ENCODE measurements at regions not wholly inside any gene's neighbourhood (a gene's known extent, or its start where the extent isn't known, plus 50 kb on each side); places are given as distances from the start of the nearest gene placed in this dataset.

GRCh38 chr5:179435181-179435580, 89.9 kb upstream of the ADAMTS2 start:
- Histone ChIP-seq H3K4me3 (ENCODE audit: low read depth, low read length, poor library complexity, severe bottlenecking) (no peak overlapping the region), H3K9me2 (ENCODE audit: low read depth, low read length) (no peaks in the 10 kb centered on the region), H2AFZ (ENCODE audit: low read length) (no peak overlapping the region), H3K79me2 (ENCODE audit: insufficient read depth, low read length) (no peaks in the 10 kb centered on the region), H3K36me3 (ENCODE audit: insufficient read depth, low read length) (no peaks in the 10 kb centered on the region), H3K9me3 (ENCODE audit: low read length) (no peaks in the 10 kb centered on the region), H3K27ac (ENCODE audit: low read depth, low read length, poor library complexity, severe bottlenecking) (no peak overlapping the region), H3K27me3 (ENCODE audit: insufficient read depth, low read length) (peaks cover 4% of the 10 kb centered on the region; the same call in 1 of the 2 replicates), H3K4me2 (ENCODE audit: low read length) (no peak overlapping the region), H3K4me1 (ENCODE audit: insufficient read depth, low read length, severe bottlenecking) (no peaks in the 10 kb centered on the region), H4K20me1 (ENCODE audit: insufficient read depth, low read length) (no peaks in the 10 kb centered on the region), H3K9ac (ENCODE audit: low read length) (no peak overlapping the region), H3F3A (ENCODE audit: insufficient read depth, low read length) (no peaks in the 10 kb centered on the region)
- no peak for TF ChIP-seq EZH2 (IDR thresholded peaks at IDR 0.05; ENCODE audit: borderline replicate concordance, low read length)
- no peak for TF ChIP-seq CTCF (IDR thresholded peaks at IDR 0.05; ENCODE audit: low read length)

GRCh38 chr5:179432547-179432946, 87.3 kb upstream of the ADAMTS2 start:
- Histone ChIP-seq H3K9me2 (ENCODE audit: low read depth, low read length) (no peaks in the 10 kb centered on the region), H3K4me2 (ENCODE audit: low read length) (no peak overlapping the region), H3F3A (ENCODE audit: insufficient read depth, low read length) (no peaks in the 10 kb centered on the region), H3K79me2 (ENCODE audit: insufficient read depth, low read length) (no peaks in the 10 kb centered on the region), H3K9me3 (ENCODE audit: low read length) (no peaks in the 10 kb centered on the region), H3K27me3 (ENCODE audit: insufficient read depth, low read length) (peaks cover 4% of the 10 kb centered on the region; the same call in 1 of the 2 replicates), H3K36me3 (ENCODE audit: insufficient read depth, low read length) (no peaks in the 10 kb centered on the region), H3K4me3 (ENCODE audit: low read depth, low read length, poor library complexity, severe bottlenecking) (no peak overlapping the region), H2AFZ (ENCODE audit: low read length) (no peak overlapping the region), H3K4me1 (ENCODE audit: insufficient read depth, low read length, severe bottlenecking) (no peaks in the 10 kb centered on the region), H3K27ac (ENCODE audit: low read depth, low read length, poor library complexity, severe bottlenecking) (no peak overlapping the region), H3K9ac (ENCODE audit: low read length) (no peak overlapping the region), H4K20me1 (ENCODE audit: insufficient read depth, low read length) (no peaks in the 10 kb centered on the region)
- TF ChIP-seq EZH2 (IDR thresholded peaks at IDR 0.05; ENCODE audit: borderline replicate concordance, low read length) (no peak), CTCF (IDR thresholded peaks at IDR 0.05; ENCODE audit: low read length) (no peak)

GRCh38 chr5:179431221-179431824, 86.1 kb upstream of the ADAMTS2 start:
- H3K4me1 ChIP-seq (ENCODE audit: insufficient read depth, low read length, severe bottlenecking) = no peaks in the 10 kb centered on the region
- no peak overlapping the region for H3K4me3 ChIP-seq (ENCODE audit: low read depth, low read length, poor library complexity, severe bottlenecking)
- no peak overlapping the region for H3K4me2 ChIP-seq (ENCODE audit: low read length)
- H3K79me2 ChIP-seq (ENCODE audit: insufficient read depth, low read length) = no peaks in the 10 kb centered on the region
- TF ChIP-seq CTCF (IDR thresholded peaks at IDR 0.05; ENCODE audit: low read length) (no peak), EZH2 (IDR thresholded peaks at IDR 0.05; ENCODE audit: borderline replicate concordance, low read length) (no peak)
- no peaks in the 10 kb centered on the region for H3K36me3 ChIP-seq (ENCODE audit: insufficient read depth, low read length)
- H3K27ac ChIP-seq (ENCODE audit: low read depth, low read length, poor library complexity, severe bottlenecking) = no peak overlapping the region
- H3K9me3 ChIP-seq (ENCODE audit: low read length) = no peaks in the 10 kb centered on the region
- H3K9ac ChIP-seq (ENCODE audit: low read length) = no peak overlapping the region
- no peaks in the 10 kb centered on the region for H4K20me1 ChIP-seq (ENCODE audit: insufficient read depth, low read length)
- no peaks in the 10 kb centered on the region; the same call in 1 of the 2 replicates for H3K27me3 ChIP-seq (ENCODE audit: insufficient read depth, low read length)
- no peak overlapping the region for H2AFZ ChIP-seq (ENCODE audit: low read length)
- no peaks in the 10 kb centered on the region for H3F3A ChIP-seq (ENCODE audit: insufficient read depth, low read length)
- H3K9me2 ChIP-seq (ENCODE audit: low read depth, low read length) = no peaks in the 10 kb centered on the region

All from OCI-LY1 (cell line).